SK-N-MC (cell line): ENCODE measurements at regions not wholly inside any gene's neighbourhood (a gene's known extent, or its start where the extent isn't known, plus 50 kb on each side); places are given as distances from the start of the nearest gene placed in this dataset.

Source experiments
- EZH2 ChIP-seq: fragments of 200-600 bp; sonication (generic); IDR thresholded peaks from one replicate; pipeline ENCODE4 v1.6.1; 2017; ENCODE audit warnings: antibody characterized with exemption
- POLR2AphosphoS5 ChIP-seq: IDR thresholded peaks from 2 replicates; pipeline ENCODE4 v1.6.1; 2012; ENCODE audit warnings: mild to moderate bottlenecking, low read depth, low read length, borderline replicate concordance

- no peak for TF ChIP-seq POLR2AphosphoS5
- no peak for TF ChIP-seq EZH2
Measured at GRCh38 chr17:34008125-34008524, 247.0 kb upstream of the CCL2 start.
